Keratinocyte (primary cell): ENCODE measurements at regions not wholly inside any gene's neighbourhood (a gene's known extent, or its start where the extent isn't known, plus 50 kb on each side); places are given as distances from the start of the nearest gene placed in this dataset.

Experiments
- DNase-seq: peaks from one replicate; pipeline ENCODE4 v3.0.0-alpha.2; 2011; ENCODE audit warnings: low read depth, missing footprints, low spot score
- FAIRE-seq: peaks from 2 replicates; lab custom pipeline; 2011; peaks lifted over from hg19 to GRCh38; lab: Jason Lieb, UNC
- H2AFZ ChIP-seq: 2 replicates; pipeline ENCODE4 v1.6.0; 2012; ENCODE audit warnings: low read length, control low read depth, inconsistent platforms; ENCODE audit not compliant: control insufficient read depth
- H3K27ac ChIP-seq: 2 replicates; pipeline ENCODE4 v1.5.1; 2011; ENCODE audit warnings: low read length; ENCODE audit not compliant: control insufficient read depth, insufficient read depth
- H3K27me3 ChIP-seq: 3 replicates; pipeline ENCODE4 v1.6.0; 2011; ENCODE audit warnings: low read length; ENCODE audit not compliant: control insufficient read depth, insufficient read depth; ENCODE audit errors: extremely low read depth
- H3K36me3 ChIP-seq, 2 experiments: 2 replicates in 1 of 2; 3 replicates in 1 of 2; pipeline ENCODE4 v1.5.1; 2011; ENCODE audit warnings: low read length in 2 of 2, mild to moderate bottlenecking in 1 of 2; ENCODE audit not compliant: control insufficient read depth in 2 of 2, insufficient read depth in 2 of 2; ENCODE audit errors: extremely low read depth in 1 of 2
- H3K4me1 ChIP-seq: 3 replicates; pipeline ENCODE4 v1.5.1; 2011; ENCODE audit warnings: low read length; ENCODE audit not compliant: control insufficient read depth, insufficient read depth; ENCODE audit errors: extremely low read depth
- H3K4me2 ChIP-seq: 3 replicates; pipeline ENCODE4 v1.6.0; 2011; ENCODE audit warnings: low read depth, low read length; ENCODE audit not compliant: control insufficient read depth, insufficient read depth; ENCODE audit errors: extremely low read depth
- H3K4me3 ChIP-seq, 3 experiments: fragments of 200-600 bp in 1 of 3; sonication (generic) in 1 of 3; 2 replicates in 2 of 3; 3 replicates in 1 of 3; pipeline ENCODE4 v1.5.1; 2011 to 2016; ENCODE audit warnings: low read length in 3 of 3, mild to moderate bottlenecking in 3 of 3, control low read depth in 2 of 3, inconsistent platforms in 1 of 3, low read depth in 1 of 3, mixed read lengths in 1 of 3, mixed run types in 1 of 3, moderate library complexity in 1 of 3; ENCODE audit not compliant: control insufficient read depth in 2 of 3, insufficient read depth in 2 of 3; ENCODE audit errors: extremely low read depth in 1 of 3
- H3K79me2 ChIP-seq: 2 replicates; pipeline ENCODE4 v1.6.0; 2012; ENCODE audit warnings: low read length; ENCODE audit not compliant: control insufficient read depth, insufficient read depth
- H3K9ac ChIP-seq: 3 replicates; pipeline ENCODE4 v1.6.0; 2011; ENCODE audit warnings: low read length; ENCODE audit not compliant: control insufficient read depth, insufficient read depth; ENCODE audit errors: extremely low read depth
- H3K9me1 ChIP-seq: 3 replicates; pipeline ENCODE4 v1.6.0; 2011; ENCODE audit warnings: low read length; ENCODE audit not compliant: control insufficient read depth, insufficient read depth; ENCODE audit errors: extremely low read depth
- H3K9me3 ChIP-seq: 2 replicates; pipeline ENCODE4 v1.5.1; 2012; ENCODE audit warnings: low read depth, low read length; ENCODE audit not compliant: control insufficient read depth
- H4K20me1 ChIP-seq: 3 replicates; pipeline ENCODE4 v1.6.0; 2011; ENCODE audit warnings: low read length; ENCODE audit not compliant: control insufficient read depth, insufficient read depth; ENCODE audit errors: extremely low read depth
- EZH2 ChIP-seq: IDR thresholded peaks from one replicate; pipeline ENCODE4 v1.6.1; 2012; ENCODE audit warnings: inconsistent platforms, mild to moderate bottlenecking, low read length, moderate library complexity
- dilution Hi-C: fragments of 300-500 bp; cut with MboI; formaldehyde crosslinking; loops from one replicate; pipeline ENCODE4 v1.7.0; 2020; ENCODE audit warnings: low sequenced_read_pairs; ENCODE audit not compliant: extremely low pct_ligation_motif_present
- TF ChIP-seq, protein P1 (sequence below), 3 experiments: IDR thresholded peaks in 1 of 3; conservative IDR thresholded peaks in 1 of 3; optimal IDR thresholded peaks in 1 of 3; 2 replicates in 2 of 3; 3 replicates in 1 of 3; pipeline versions ENCODE3 to v1.5.1; 2011; ENCODE audit warnings: low read length in 3 of 3, mild to moderate bottlenecking in 3 of 3, moderate library complexity in 2 of 3, control low read depth in 1 of 3, inconsistent platforms in 1 of 3; ENCODE audit not compliant: insufficient read depth in 2 of 3; ENCODE audit errors: extremely low read depth in 1 of 3

DNA sequence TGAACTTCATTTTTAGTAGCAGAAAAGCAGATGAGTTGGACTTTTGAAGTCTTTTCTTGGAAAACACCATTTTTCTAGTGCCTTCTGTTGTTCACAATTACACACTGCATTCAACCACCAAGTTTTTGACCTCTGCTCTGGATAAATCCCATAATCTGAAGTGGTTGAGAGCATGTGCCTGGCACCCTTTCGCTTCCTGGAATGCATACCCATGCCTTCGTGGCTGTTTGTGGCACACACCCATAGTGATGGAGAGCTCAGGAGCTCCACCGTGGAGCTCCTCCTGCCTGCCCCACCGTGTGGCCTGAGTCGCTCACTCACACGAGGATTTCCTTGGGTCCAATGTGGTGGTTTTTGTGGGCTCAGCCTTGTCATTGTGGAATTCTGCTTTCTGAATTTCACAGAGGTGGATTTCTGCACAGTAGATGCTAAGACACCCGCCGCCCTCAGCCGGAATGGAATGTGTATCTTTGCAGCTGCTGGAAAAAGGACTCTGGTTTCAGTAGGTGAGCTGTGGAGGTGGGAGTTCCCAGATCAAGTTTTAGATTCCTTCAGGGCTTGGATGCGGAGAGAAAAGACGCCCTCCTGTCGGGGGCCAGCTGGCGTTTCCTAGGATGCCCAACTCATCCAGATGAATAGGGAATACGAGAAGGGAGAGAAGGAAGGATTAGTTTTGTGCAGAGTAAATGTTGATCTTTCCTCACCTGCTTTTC, 500.4 kb downstream of the IRX1 start:
- Histone ChIP-seq H3K79me2 (no peaks in the 10 kb centered on the region), H3K27ac (no peak overlapping the region), H4K20me1 (no peaks in the 10 kb centered on the region), H3K4me1 (no peaks in the 10 kb centered on the region), H2AFZ (peak overlapping the region; percentile 50), H3K9me3 (no peaks in the 10 kb centered on the region), H3K9me1 (no peaks in the 10 kb centered on the region), H3K4me2 (no peak overlapping the region), H3K36me3 (no peaks in the 10 kb centered on the region), H3K27me3 (no peaks in the 10 kb centered on the region), H3K9ac (no peak overlapping the region), H3K4me3 (no peak overlapping the region)
- FAIRE-seq (no peak), DNase-seq (no peak)
- dilution Hi-C loops: no loop called here
- TF ChIP-seq, protein P1, sequence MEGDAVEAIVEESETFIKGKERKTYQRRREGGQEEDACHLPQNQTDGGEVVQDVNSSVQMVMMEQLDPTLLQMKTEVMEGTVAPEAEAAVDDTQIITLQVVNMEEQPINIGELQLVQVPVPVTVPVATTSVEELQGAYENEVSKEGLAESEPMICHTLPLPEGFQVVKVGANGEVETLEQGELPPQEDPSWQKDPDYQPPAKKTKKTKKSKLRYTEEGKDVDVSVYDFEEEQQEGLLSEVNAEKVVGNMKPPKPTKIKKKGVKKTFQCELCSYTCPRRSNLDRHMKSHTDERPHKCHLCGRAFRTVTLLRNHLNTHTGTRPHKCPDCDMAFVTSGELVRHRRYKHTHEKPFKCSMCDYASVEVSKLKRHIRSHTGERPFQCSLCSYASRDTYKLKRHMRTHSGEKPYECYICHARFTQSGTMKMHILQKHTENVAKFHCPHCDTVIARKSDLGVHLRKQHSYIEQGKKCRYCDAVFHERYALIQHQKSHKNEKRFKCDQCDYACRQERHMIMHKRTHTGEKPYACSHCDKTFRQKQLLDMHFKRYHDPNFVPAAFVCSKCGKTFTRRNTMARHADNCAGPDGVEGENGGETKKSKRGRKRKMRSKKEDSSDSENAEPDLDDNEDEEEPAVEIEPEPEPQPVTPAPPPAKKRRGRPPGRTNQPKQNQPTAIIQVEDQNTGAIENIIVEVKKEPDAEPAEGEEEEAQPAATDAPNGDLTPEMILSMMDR (optimal IDR thresholded peaks at IDR 0.05 in 1 of 3, IDR thresholded peaks at IDR 0.05 in 1 of 3, conservative IDR thresholded peaks at IDR 0.05 in 1 of 3; ENCODE audit: extremely low read depth in 1 of 3, insufficient read depth in 2 of 3, low read length in 3 of 3): no peak
- no peak for TF ChIP-seq EZH2

DNA sequence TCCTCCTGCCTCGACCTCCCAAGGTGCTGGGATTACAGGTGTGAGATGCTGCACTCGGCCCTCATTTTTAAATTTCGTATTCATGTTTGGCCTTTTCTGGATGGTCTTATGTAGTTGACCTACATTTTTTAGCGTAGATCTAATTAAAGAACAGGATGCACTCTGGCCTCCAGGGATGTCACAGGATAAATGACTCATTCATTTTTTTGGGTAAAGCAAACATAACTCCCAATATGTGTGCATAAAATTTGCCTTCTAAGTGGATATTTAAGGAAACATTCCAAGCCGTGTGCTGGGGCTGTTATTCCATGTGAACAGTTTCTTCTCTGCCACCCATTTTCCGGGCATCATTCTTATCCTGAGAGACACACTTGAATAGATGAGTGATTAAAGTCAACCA, 501.6 kb downstream of the IRX1 start:
- TF ChIP-seq EZH2: no peak
- TF ChIP-seq, protein P1 (optimal IDR thresholded peaks at IDR 0.05 in 1 of 3, IDR thresholded peaks at IDR 0.05 in 1 of 3, conservative IDR thresholded peaks at IDR 0.05 in 1 of 3; ENCODE audit: extremely low read depth in 1 of 3, insufficient read depth in 2 of 3, low read length in 3 of 3): no peak
- no peaks in the 10 kb centered on the region for H3K79me2 ChIP-seq
- H3K4me3 ChIP-seq: no peak overlapping the region
- DNase-seq (no peak), FAIRE-seq (no peak)
- H3K4me2 ChIP-seq: no peak overlapping the region
- no peaks in the 10 kb centered on the region for H3K27me3 ChIP-seq
- H3K36me3 ChIP-seq: no peaks in the 10 kb centered on the region
- no peak overlapping the region for H2AFZ ChIP-seq
- no peaks in the 10 kb centered on the region for H3K9me1 ChIP-seq
- no peaks in the 10 kb centered on the region for H3K4me1 ChIP-seq
- H3K27ac ChIP-seq: no peak overlapping the region
- H3K9ac ChIP-seq: no peak overlapping the region
- H4K20me1 ChIP-seq: no peaks in the 10 kb centered on the region
- no peaks in the 10 kb centered on the region for H3K9me3 ChIP-seq
- dilution Hi-C loops: no loop called here
